HTR-8/SVneo (cell line): ENCODE measurements at regions not wholly inside any gene's neighbourhood (a gene's known extent, or its start where the extent isn't known, plus 50 kb on each side); places are given as distances from the start of the nearest gene placed in this dataset.
"Not testable (repeated sequence)": the region's sequence is repeated elsewhere in the genome, so short reads cannot be mapped to it uniquely, and the experiment has no call there.

Source experiments
- DNase-seq: peaks from one replicate; pipeline ENCODE4 v3.0.0; 2011; ENCODE audit warnings: low spot score, mixed read lengths; ENCODE audit not compliant: insufficient read length
- FAIRE-seq: peaks from 2 replicates; lab custom pipeline; 2011; peaks lifted over from hg19 to GRCh38; lab: Jason Lieb, UNC

GRCh38 chr13:80560609-80561008, 219.7 kb upstream of the SPRY2 start:
- FAIRE-seq (no peak), DNase-seq (no peak)

DNA sequence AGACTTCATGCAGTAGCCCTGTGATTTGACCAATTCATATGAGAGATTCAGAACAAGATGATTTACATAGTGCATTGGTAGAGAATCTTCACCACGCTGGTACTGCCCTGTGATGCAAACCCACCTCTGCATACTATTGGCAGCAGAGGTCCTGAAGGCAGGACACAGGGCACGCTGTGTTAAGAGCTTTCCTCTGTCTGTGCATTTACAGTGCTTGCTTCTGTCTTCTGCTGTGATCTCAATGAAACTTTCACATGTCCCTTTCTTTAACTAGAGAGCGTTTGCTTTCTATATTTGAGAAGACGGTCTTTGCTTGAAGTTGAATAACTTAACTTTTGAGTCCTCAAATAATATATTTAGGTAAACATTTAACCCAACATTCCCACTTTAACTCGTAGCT, 219.0 kb upstream of the SPRY2 start:
- FAIRE-seq (no peak), DNase-seq (no peak)

DNA sequence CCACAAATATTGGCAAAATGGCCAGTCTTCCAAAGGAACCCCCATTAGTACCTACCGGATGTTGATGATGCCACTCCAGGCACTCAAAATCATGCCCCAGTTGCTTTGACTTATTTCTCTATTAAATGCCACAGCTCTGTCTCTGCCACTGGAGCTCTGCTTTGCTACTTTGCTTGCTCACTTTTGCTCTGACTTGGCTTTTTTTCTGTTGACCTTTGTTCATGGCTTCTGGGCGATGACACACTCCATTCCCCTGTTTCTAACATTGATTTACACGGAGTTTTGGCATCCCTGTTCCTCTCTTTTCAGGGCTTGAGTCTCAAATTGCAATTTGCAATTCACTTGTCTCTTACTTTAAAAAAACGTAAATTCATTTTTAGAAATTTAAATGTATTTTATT, 217.1 kb upstream of the SPRY2 start:
- DNase-seq = no peak
- no peak for FAIRE-seq

DNA sequence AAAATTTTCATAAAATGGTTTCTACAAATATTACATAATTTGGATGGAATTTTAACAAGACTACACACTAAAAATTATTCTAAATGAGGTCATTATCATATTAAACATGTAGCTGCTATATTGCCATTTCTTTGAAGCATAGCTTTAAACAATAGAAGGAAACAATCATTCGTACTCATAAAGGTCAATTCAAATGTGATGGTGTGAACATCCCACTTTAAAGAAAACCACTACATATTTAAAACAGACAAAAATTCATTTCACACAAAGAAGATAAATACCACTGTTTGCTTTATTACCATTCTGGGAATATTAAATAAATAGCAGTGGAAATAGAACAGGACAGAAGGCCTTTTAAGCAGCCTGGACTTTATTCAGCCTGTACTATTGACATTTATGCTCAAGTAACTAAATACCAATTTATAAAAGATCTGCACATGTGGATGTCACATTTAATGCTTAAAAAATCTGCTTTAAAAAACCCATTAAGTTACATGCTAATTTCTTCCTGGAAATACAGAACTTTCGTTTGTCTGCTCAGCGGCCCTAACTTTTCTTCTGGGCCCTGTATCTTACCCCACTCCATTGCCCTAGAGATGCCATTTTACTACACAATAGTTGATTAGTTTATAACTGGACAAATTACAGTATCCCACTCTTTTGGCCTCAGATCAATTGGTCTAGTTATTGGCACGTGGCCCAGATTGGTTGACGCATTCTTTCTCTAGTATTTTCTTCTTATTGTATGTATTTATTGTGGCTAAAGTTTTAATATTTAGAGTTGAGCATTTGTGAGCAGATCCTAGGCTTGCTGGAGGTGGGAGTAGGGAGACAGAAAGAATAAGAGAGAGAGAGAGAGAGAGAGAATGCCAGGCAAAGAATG, 215.1 kb upstream of the SPRY2 start:
- DNase-seq (no peak), FAIRE-seq (no peak)

DNA sequence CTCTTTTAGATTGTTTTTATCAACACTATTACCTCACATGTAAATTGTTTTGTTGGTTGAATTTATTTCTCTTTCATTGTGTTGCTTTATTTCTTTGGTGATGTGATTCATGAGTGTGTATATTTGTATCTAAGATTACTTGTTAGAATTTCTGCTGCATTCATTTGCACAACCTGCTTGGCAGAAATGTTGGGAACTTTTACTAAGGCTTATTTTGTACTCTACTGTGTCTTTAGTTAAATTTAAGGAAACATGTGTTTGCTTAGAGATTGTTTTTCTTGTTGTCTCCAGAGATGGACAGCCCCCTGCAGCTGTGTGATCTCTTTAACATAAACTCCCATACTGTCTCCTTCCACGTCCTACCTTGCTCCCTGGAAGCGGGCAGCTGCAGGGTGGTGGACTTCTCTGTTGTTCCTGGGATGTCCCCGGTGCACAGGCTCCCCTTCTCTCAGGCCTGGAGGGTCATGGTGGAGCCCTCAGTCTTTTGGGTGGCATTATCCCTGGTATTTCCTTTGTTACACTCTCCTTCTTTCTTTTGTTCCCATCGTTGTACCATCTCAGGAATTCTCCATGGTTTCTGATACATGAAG, 212.0 kb upstream of the SPRY2 start:
- DNase-seq (no peak), FAIRE-seq (no peak)

DNA sequence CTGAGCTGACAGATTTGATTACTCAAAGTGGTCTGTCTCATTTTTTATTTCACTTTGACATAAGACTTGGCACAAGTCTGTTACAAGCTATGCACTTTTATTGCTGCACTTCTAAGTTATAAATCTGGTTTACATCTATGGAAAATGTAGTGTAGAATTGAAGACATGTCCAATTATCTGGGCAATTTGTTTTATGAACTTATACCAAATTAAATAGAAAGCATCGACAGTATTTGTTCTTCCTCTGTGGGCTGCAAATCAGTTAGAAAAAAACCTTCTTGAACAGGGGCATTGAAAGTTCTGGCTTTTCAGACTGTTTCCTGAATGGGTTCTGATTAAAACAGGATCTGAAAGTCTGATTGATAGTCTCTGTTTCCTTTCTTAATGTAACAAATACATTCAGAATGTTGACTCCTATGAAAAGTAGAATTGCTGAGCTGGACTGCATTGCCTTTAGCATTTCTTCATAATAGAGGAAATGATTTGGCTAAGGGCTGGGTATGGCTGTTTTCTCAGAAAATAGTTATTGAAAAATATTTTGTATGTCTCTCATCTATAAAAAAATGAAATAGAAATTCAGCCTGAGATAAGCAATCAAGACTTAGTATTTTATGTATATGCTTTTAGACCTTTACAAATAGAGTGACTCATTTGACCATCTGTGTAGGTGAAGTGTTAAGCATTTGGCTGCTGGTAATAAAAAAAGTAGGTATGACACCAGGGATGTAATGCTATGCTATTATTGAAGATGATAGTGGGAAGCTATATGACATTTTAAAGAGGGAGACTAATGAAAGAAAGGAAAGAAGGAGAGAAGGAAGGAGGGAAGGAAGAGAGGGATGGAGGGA, 210.9 kb upstream of the SPRY2 start:
- no peak for DNase-seq

GRCh38 chr13:80550971-80551441, 210.1 kb upstream of the SPRY2 start:
- no peak for DNase-seq
- no peak for FAIRE-seq

More for the DNA sequence above, 210.9 kb upstream of the SPRY2 start:
- no peak for FAIRE-seq

DNA sequence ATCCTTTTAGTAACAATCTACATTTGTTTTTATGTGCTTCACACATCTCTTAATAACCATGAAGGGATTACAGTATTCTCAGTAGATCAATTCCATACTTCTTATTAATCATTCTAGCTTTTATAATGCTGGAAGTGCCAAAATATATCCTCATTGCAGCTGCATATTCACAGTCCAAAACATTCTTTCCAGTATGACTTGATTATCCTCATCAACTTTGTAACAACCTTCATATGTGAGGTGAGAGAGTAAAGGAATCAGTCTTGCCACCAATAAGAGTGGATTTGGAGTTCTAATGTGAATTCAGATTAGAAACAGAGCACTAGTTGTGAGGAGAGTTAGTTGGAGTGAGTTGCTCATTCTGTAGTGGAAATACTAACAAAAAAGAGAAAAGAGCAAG, 208.0 kb upstream of the SPRY2 start:
- FAIRE-seq = no peak
- no peak for DNase-seq

- DNase-seq = no peak
- no peak for FAIRE-seq
Observed at GRCh38 chr13:80547885-80548825, 207.2 kb upstream of the SPRY2 start.

GRCh38 chr13:80547341-80547740, 206.4 kb upstream of the SPRY2 start:
- no peak for DNase-seq
- no peak for FAIRE-seq

- no peak for DNase-seq
- FAIRE-seq = no peak
Observed at GRCh38 chr13:80533175-80533574, 192.2 kb upstream of the SPRY2 start.

GRCh38 chr13:80530902-80531301, 190.0 kb upstream of the SPRY2 start:
- no peak for FAIRE-seq

DNA sequence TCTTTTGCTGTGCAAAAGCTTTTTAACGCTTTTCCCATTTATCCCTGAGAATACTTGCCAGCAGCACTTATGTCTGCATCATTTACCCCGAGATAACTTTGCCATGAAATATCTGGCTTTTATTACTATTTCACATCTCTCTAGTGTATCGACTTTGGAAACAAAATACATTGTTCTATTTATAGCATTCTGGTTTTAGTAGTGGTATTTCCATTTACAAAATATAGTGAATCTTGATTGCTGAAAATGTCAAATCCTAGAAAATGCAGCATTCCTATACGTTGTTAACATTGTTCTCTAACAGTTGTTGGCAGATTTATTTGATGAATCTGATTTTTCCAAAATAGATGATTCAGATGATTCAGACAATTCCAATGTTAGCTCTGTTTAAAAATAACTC, 189.3 kb upstream of the SPRY2 start:
- FAIRE-seq (no peak), DNase-seq (no peak)

More at GRCh38 chr13:80530902-80531301, 190.0 kb upstream of the SPRY2 start:
- DNase-seq = no peak

DNA sequence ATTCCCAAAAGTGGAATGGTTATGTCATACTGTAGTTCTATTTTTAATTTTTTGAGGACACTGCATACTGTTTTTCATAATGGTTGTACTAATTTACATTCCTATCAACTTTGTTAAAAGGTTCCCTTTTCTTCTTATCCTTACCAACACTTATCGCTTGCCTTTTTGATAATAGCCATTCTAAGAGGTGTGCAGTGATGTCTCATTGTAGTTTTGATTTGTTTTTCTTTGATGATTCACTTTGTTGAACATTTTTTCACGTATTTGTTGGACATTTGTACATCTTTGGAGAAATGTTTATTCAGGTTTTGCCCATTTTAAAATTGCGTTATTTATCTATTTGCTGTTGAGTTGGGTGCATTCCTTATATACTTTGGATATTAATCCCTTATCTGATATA, 188.8 kb upstream of the SPRY2 start:
- FAIRE-seq = no peak
- no peak for DNase-seq

GRCh38 chr13:80528733-80529132, 187.8 kb upstream of the SPRY2 start:
- DNase-seq (no peak), FAIRE-seq (no peak)

DNA sequence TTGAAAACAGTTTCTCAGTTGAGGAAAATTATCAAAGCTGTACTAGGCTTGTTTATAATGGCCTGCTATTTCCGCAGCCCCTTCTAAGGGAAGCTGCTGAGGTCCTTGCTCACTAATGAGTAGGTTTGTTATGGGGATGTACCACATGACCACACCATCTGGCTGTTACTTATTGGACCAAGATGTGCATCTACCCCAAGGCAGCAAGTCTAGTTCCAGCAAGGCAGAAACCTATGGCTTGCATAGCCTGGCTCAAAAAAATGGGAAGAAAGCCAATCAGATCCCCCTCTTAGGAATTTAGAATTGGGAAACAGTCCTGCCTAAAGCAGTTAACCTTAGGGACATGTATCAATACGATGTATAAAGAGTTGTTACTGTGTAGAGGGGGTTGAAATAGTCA, 186.5 kb upstream of the SPRY2 start:
- DNase-seq (no peak), FAIRE-seq (no peak)

DNA sequence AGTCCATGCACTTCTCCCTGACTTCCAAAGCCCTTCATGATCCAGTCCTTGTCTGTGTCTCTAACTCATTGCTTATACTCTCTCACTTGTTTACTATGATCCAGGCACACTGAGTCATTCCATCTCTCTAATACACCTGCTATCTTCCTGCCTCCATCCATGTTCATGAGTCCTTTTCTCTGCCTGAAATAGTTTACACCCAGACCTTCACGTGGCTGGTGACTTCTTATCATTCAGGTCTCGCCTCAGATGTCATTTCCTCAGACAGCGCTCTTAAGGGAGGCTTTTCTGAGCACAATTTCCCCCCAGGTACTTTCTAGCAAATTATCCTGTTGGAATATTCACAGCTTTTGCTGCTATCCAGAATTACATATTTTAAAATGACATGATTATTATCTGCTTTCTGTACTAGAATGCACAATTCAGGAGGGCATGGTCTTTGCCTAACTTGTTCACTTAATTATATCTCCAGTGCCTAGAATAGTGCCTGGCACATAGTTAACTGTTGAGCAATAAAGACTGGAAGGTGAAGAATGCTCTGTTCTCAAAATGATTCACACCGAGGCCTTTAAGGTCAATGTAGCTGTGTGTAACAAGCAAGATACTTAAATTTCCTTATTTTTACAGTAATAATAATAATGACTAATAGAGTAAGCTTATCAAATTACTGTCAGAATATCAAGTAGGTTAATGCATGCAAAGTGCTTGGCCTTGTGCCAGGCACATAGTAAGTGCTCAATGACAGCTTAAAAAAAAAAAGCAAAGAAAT, 183.7 kb upstream of the SPRY2 start:
- FAIRE-seq (no peak), DNase-seq (no peak)

- DNase-seq = no peak
- FAIRE-seq = no peak
Observed at GRCh38 chr13:80523134-80523533, 182.2 kb upstream of the SPRY2 start.

DNA sequence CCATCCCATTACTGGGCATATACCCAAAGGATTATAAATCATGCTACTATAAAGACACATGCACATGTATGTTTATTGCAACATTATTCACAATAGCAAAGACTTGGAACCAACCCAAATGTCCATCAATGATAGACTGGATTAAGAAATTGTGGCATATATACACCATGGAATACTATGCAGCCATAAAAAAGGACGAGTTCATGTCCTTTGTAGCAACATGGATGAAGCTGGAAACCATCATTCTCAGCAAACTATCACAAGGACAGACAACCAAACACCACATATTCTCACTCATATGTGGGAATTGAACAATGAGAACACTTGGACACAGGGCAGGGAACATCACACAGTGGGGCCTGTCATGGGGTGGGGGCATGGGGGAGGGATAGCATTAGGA, 181.5 kb upstream of the SPRY2 start:
- not testable (repeated sequence) for FAIRE-seq, DNase-seq
